HCT116 (cell line): ENCODE measurements at regions not wholly inside any gene's neighbourhood (a gene's known extent, or its start where the extent isn't known, plus 50 kb on each side); places are given as distances from the start of the nearest gene placed in this dataset.

ENCODE experiments used
- ATAC-seq: fragments of 200-7000 bp; cut with Tn5 transposase; 2 replicates; pipeline ENCODE4 v1.9.1; 2020; ENCODE audit warnings: mild to moderate bottlenecking, moderate library complexity
- BruUV-seq: library from RNA; stranded (reverse); fragments of 400-500 nt; replicated peaks from 2 replicates; lab custom pipeline; 2021; lab: Mats Ljungman, UMichigan
- CTCF ChIA-PET: fragments of 300-600 bp; sonication (Branson Sonifier 250); formaldehyde crosslinking; loops from one replicate; lab custom pipeline; 2021; ENCODE audit warnings: antibody characterized with exemption; lab: Charles Lee
- POLR2A ChIA-PET: fragments of 300-600, 350-600 bp; sonication (Branson Sonifier 250); formaldehyde crosslinking; loops from one replicate; lab custom pipeline; 2021; ENCODE audit warnings: antibody characterized with exemption; lab: Charles Lee
- RAD21 ChIA-PET, 2 experiments: fragments of 300-600 bp; sonication (Branson Sonifier 250); formaldehyde crosslinking; loops; one replicate each; lab custom pipeline; 2023; ENCODE audit warnings: low total read pairs in 2 of 2; ENCODE audit not compliant: uncharacterized antibody in 2 of 2, unreplicated experiment in 2 of 2, low non-redundant PET in 1 of 2; lab: Charles Lee
- DNase-seq: peaks from one replicate; pipeline ENCODE4 v3.0.0-alpha.2; 2010; ENCODE audit warnings: low read depth, low spot score
- H2AFZ ChIP-seq: fragments of 200-600 bp; shearing (Covaris generic), sonication (generic); 2 replicates; pipeline ENCODE4 v1.6.1; 2017; ENCODE audit warnings: low read depth, mixed run types, mixed read lengths, antibody characterized with exemption, low read length; ENCODE audit not compliant: poor library complexity, severe bottlenecking
- H3K27ac ChIP-seq: 2 replicates; pipeline ENCODE4 v1.5.1; 2012; ENCODE audit warnings: low read depth, low read length
- H3K27me3 ChIP-seq: fragments of 200-600 bp; sonication (generic); 2 replicates; pipeline ENCODE4 v1.6.1; 2016; ENCODE audit warnings: mixed run types, low read length, mixed read lengths; ENCODE audit not compliant: insufficient read depth
- H3K36me3 ChIP-seq, 2 experiments: fragments of 200-500 bp in 1 of 2; fragments of 200-600 bp in 1 of 2; sonication (Bioruptor generic) in 1 of 2; sonication (generic) in 1 of 2; 2 replicates each; pipeline versions ENCODE4 v1.5.1 to v1.6.1; 2014 to 2016; ENCODE audit warnings: low read length in 2 of 2, inconsistent platforms in 1 of 2, mixed read lengths in 1 of 2, mixed run types in 1 of 2; ENCODE audit not compliant: insufficient read depth in 2 of 2, control insufficient read depth in 1 of 2
- H3K4me1 ChIP-seq, 2 experiments: fragments of 200-600 bp in 1 of 2; sonication (generic) in 1 of 2; 2 replicates each; pipeline versions ENCODE4 v1.5.1 to v1.6.1; 2012 to 2017; ENCODE audit warnings: low read length in 2 of 2, inconsistent platforms in 1 of 2, mild to moderate bottlenecking in 1 of 2, mixed read lengths in 1 of 2, mixed run types in 1 of 2, moderate library complexity in 1 of 2; ENCODE audit not compliant: insufficient read depth in 2 of 2, control insufficient read depth in 1 of 2
- H3K4me2 ChIP-seq: fragments of 200-600 bp; sonication (generic); 2 replicates; pipeline ENCODE4 v1.6.1; 2017; ENCODE audit warnings: mixed run types, low read length, mixed read lengths
- H3K4me3 ChIP-seq, 2 experiments: fragments of 200-600 bp in 1 of 2; sonication (generic) in 1 of 2; replicated peaks in 1 of 2; 2 replicates each; pipeline ENCODE4 v1.5.1; 2011 to 2016; ENCODE audit warnings: low read length in 2 of 2, control low read depth in 1 of 2, low read depth in 1 of 2, mild to moderate bottlenecking in 1 of 2, mixed read lengths in 1 of 2, mixed run types in 1 of 2
- H3K79me2 ChIP-seq: fragments of 200-600 bp; sonication (generic); 2 replicates; pipeline ENCODE4 v1.6.1; 2017; ENCODE audit warnings: mild to moderate bottlenecking, mixed run types, low read length, moderate library complexity, mixed read lengths; ENCODE audit not compliant: insufficient read depth
- H3K9ac ChIP-seq: fragments of 200-600 bp; sonication (generic); 2 replicates; pipeline ENCODE4 v1.6.1; 2016; ENCODE audit warnings: low read length, mixed read lengths
- H3K9me2 ChIP-seq: fragments of 200-600 bp; sonication (generic), shearing (Covaris generic); 2 replicates; pipeline ENCODE4 v1.6.1; 2017; ENCODE audit warnings: mixed run types, mild to moderate bottlenecking, moderate library complexity; ENCODE audit not compliant: insufficient read depth
- H3K9me3 ChIP-seq, 2 experiments: fragments of 200-500 bp in 1 of 2; fragments of 200-600 bp in 1 of 2; sonication (Bioruptor generic) in 1 of 2; sonication (generic) in 1 of 2; 2 replicates each; pipeline ENCODE4 v1.6.1; 2014 to 2017; ENCODE audit warnings: low read length in 2 of 2, mixed read lengths in 2 of 2, inconsistent platforms in 1 of 2, low read depth in 1 of 2, mild to moderate bottlenecking in 1 of 2, mixed run types in 1 of 2, moderate library complexity in 1 of 2; ENCODE audit not compliant: control insufficient read depth in 1 of 2, insufficient read depth in 1 of 2
- H4K20me1 ChIP-seq: fragments of 200-600 bp; sonication (generic), shearing (Covaris generic); 2 replicates; pipeline ENCODE4 v1.6.1; 2017; ENCODE audit warnings: mixed run types, mild to moderate bottlenecking, moderate library complexity; ENCODE audit not compliant: insufficient read depth
- CBX3 ChIP-seq: IDR thresholded peaks from 2 replicates; pipeline ENCODE4 v1.6.1; 2012; ENCODE audit warnings: low read depth
- ELF1 ChIP-seq: IDR thresholded peaks from 2 replicates; pipeline ENCODE4 v1.6.1; 2012; ENCODE audit warnings: low read depth, borderline replicate concordance
- RAD21 ChIP-seq: IDR thresholded peaks from 2 replicates; pipeline ENCODE4 v1.6.1; 2012; ENCODE audit warnings: low read depth, mild to moderate bottlenecking
- YY1 ChIP-seq: IDR thresholded peaks from 2 replicates; pipeline ENCODE4 v1.6.1; 2011; ENCODE audit warnings: low read length, low read depth, moderate library complexity, mild to moderate bottlenecking; ENCODE audit not compliant: insufficient replicate concordance; ENCODE audit errors: extremely low read depth
- ZBTB33 ChIP-seq: IDR thresholded peaks from 2 replicates; pipeline ENCODE4 v1.6.1; 2011; ENCODE audit warnings: mild to moderate bottlenecking, low read length, moderate library complexity; ENCODE audit not compliant: insufficient replicate concordance; ENCODE audit errors: extremely low read depth
- ZNF274 ChIP-seq: fragments of 200-500 bp; sonication (Bioruptor generic); IDR thresholded peaks from 2 replicates; pipeline ENCODE4 v1.6.1; 2014; ENCODE audit warnings: mild to moderate bottlenecking, low read depth, low read length, inconsistent platforms
- intact Hi-C: fragments of 100-400 bp; cut with micrococcal nuclease; formaldehyde crosslinking; loops from 2 replicates; pipeline ENCODE4 v1.10.0; 2022
- TF ChIP-seq, protein P1 (sequence below): IDR thresholded peaks from 2 replicates; pipeline ENCODE4 v1.6.1; 2012

DNA sequence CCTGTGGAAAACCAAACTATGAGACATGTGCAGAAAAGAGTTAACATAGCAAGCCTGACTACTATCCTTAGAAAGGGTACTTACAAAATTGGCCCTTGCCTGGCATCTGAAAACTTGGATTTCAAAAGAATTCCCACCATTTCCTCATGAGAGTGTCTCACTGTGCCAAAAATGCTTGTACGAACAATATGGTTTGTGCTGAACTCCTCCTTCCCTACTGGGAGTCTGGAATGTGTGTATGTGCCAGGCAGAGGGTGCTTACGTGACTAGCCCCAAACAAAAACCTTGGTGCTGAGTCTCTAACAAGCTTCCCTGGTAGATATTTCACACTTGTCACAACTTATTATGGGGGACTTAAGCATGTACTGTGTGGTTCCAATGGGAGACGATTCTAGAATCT, 81.7 kb upstream of the GIMD1 start:
- ChIA-PET RAD21 (no interaction called here), POLR2A (no interaction called here), CTCF (no interaction called here)
- Histone ChIP-seq H3K9ac (no peak overlapping the region), H3K9me2 (no peaks in the 10 kb centered on the region), H3K4me1 (peaks cover 0 to 1% of the 10 kb centered on the region in 2 experiments; a peak in 2 of 4 replicates), H3K27me3 (no peaks in the 10 kb centered on the region), H3K9me3 (no peaks in the 10 kb centered on the region; a peak in 1 of 4 replicates), H3K79me2 (no peaks in the 10 kb centered on the region), H3K36me3 (no peaks in the 10 kb centered on the region), H3K4me2 (no peak overlapping the region), H2AFZ (peak overlapping the region; percentile 32), H4K20me1 (no peaks in the 10 kb centered on the region), H3K4me3 (no peak overlapping the region), H3K27ac (no peak overlapping the region)
- ATAC-seq (no peak), DNase-seq (no peak)
- intact Hi-C loops = no loop called here
- TF ChIP-seq CBX3 (no peak), YY1 (no peak)
- TF ChIP-seq, protein P1, sequence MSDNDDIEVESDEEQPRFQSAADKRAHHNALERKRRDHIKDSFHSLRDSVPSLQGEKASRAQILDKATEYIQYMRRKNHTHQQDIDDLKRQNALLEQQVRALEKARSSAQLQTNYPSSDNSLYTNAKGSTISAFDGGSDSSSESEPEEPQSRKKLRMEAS = no peak
- no TSS peak for BruUV-seq

- H3K27me3 ChIP-seq = no peaks in the 10 kb centered on the region
- H3K9me2 ChIP-seq = no peaks in the 10 kb centered on the region
- H2AFZ ChIP-seq = peak overlapping the region; percentile 0
- no peaks in the 10 kb centered on the region for H3K79me2 ChIP-seq
- H3K4me1 ChIP-seq = peaks cover 5 to 18% of the 10 kb centered on the region in 2 experiments; a peak in 2 of 4 replicates
- no peaks in the 10 kb centered on the region for H4K20me1 ChIP-seq
- H3K4me3 ChIP-seq = no peak overlapping the region
- ATAC-seq = peak; percentile 95
- intact Hi-C loops = no loop called here
- CTCF ChIA-PET = no interaction called here
- no peaks in the 10 kb centered on the region for H3K36me3 ChIP-seq
- BruUV-seq = no TSS peak
- H3K4me2 ChIP-seq = peak overlapping the region; percentile 40; the same call in 1 of the 2 replicates
- no peak overlapping the region for H3K27ac ChIP-seq
- DNase-seq = peak; percentile 13
- no peaks in the 10 kb centered on the region; a peak in 1 of 4 replicates for H3K9me3 ChIP-seq
- RAD21 ChIA-PET = no interaction called here
- POLR2A ChIA-PET = no interaction called here
- TF ChIP-seq ZBTB33 (no peak), ELF1 (no peak), CBX3 (no peak), RAD21 (no peak), ZNF274 (no peak)
- TF ChIP-seq, all 23 proteins: peak for 0
- no peak overlapping the region for H3K9ac ChIP-seq
Measured at GRCh38 chr4:106444557-106444956, 76.0 kb upstream of the GIMD1 start.
